ENCODE measurements at regions not wholly inside any gene's neighbourhood (a gene's known extent, or its start where the extent isn't known, plus 50 kb on each side); places are given as distances from the start of the nearest gene placed in this dataset.
A peak's percentile ranks its signal among the peaks of the same experiment; 100 is the strongest.

GRCh38 chr12:65696227-65696626, 128.1 kb upstream of the HMGA2 start:
- TF ChIP-seq ZFX (IDR thresholded peaks at IDR 0.05) (no peak), CTCF (conservative IDR thresholded peaks at IDR 0.05) (no peak)
- H3K27ac ChIP-seq, result no peak overlapping the region

DNA sequence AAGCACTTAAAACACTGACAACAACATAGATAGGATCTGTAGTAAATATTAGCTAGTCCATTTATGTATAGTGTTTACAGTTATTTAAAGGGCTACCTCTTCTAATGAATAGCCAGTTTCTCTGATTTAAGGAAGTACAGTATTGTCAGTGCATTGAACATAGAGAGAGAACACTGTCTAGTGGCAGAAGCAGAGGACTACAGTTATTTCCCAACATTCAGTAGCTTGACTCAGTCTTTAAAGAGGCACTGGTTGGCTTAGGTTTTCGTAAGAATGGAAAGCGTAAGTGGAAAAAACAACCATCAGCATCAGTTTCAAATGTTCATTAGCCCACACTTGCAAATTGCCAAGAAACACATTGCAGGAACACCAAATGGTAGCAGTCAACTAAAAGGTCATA, 125.0 kb upstream of the HMGA2 start:
- no peak overlapping the region for H3K27ac ChIP-seq
- TF ChIP-seq ZFX (IDR thresholded peaks at IDR 0.05) (no peak), CTCF (conservative IDR thresholded peaks at IDR 0.05) (peak; percentile 55)

DNA sequence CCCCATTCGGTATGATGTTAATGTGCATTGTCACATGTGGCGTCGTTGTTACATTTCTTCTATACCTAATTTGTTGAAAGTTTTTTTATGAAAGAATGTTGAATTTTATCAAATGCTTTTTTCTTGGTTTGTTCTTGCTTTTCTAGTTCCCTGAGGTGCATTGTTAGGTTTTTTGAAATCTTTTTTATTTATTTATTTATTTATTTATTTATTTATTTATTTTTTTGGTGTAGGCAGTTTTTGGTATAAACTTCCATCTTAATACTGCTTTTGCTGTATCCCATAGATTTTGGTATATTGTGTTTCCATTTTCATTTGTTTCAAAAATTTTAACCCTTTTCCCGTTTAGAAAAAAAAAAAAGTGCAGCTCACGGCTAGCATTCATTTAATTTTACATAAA, 121.1 kb upstream of the HMGA2 start:
- TF ChIP-seq ZFX (IDR thresholded peaks at IDR 0.05), result no peak
- TF ChIP-seq CTCF (conservative IDR thresholded peaks at IDR 0.05), result no peak
- H3K27ac ChIP-seq, result no peak overlapping the region

DNA sequence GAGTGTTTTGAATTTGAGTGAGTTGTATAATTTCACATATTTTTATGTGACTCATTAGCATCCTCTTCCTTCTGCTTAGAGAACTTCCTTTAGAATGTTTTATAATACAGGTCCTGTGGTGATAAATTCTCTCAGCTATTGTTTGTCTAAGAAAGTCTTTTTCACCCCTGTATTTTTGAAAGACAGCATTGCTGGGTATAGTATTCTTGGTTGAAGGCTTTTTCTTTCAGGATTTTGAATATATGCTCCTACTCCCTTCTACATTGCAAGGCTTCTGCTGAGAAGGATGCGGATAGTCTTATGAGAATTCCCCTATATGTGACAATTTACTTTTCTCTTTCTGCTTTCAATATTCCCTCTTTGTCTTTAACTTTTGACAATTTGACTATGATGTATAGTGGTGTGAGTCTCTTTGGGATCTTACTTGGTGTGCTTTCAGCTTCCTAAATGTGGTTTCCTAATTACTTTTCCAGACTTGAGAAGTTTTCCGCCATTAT, 118.9 kb upstream of the HMGA2 start:
- no peak overlapping the region for H3K27ac ChIP-seq
- no peak for TF ChIP-seq CTCF (conservative IDR thresholded peaks at IDR 0.05)
- no peak for TF ChIP-seq ZFX (IDR thresholded peaks at IDR 0.05)

GRCh38 chr12:65707051-65707450, 117.2 kb upstream of the HMGA2 start:
- H3K27ac ChIP-seq, result no peak overlapping the region
- TF ChIP-seq ZFX (IDR thresholded peaks at IDR 0.05), result no peak
- no peak for TF ChIP-seq CTCF (conservative IDR thresholded peaks at IDR 0.05)

GRCh38 chr12:65712260-65713004, 111.9 kb upstream of the HMGA2 start:
- TF ChIP-seq ZFX (IDR thresholded peaks at IDR 0.05) (no peak), CTCF (conservative IDR thresholded peaks at IDR 0.05) (no peak)
- no peak overlapping the region for H3K27ac ChIP-seq

DNA sequence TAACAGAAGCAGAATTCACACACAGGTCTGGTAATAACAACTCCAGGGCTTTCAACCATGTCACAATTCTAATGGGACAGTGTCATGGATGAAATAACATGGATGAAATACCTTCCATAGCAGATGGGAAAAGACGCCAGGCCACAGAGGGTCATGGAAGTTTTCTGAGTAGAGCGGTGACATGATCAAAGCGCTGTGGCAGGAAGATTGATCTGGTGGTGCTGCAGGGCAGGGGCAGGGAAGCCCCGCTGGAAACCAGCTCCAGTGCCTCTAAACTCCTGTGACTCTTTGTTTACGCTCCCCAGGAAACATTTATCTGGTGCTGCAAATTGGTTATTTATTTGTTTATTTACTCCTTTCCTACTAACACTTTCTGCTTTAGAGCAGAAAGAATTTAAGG, 108.3 kb upstream of the HMGA2 start:
- no peak for TF ChIP-seq ZFX (IDR thresholded peaks at IDR 0.05)
- no peak for TF ChIP-seq CTCF (conservative IDR thresholded peaks at IDR 0.05)
- no peak overlapping the region for H3K27ac ChIP-seq

Data from C4-2B (cell line).